ENCODE measurements at regions not wholly inside any gene's neighbourhood (a gene's known extent, or its start where the extent isn't known, plus 50 kb on each side); places are given as distances from the start of the nearest gene placed in this dataset.

DNA sequence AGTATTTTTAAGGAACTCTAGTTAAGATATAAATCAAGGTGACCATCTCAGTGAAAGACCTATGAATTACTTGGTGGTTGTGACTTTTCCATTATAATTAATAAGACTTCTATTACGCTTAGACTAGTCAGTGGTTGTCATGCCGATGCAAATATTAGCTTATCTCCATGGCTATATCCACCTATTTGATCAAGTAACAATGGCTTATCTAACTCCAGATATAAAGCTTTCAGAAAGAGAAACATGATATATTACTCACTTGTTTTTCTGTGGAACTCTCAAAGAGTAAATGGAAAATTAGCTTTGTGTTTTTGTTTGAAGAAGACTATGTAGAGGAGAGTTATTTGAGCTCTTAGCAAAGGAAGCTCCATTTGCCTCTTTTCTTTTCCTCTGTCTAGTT is 323.8 kb upstream of the DCN start:
- no peaks in the 10 kb centered on the region for H3K4me1 ChIP-seq (ENCODE audit: control insufficient read depth, insufficient read depth, low read length)
- BruUV-seq (replicated peaks), result no TSS peak
- DNase-seq (ENCODE audit: low read depth, low spot score) (no peak), ATAC-seq (no peak)
- no peak overlapping the region for H3K4me3 ChIP-seq (ENCODE audit: low read depth in 2 of 2, low read length in 2 of 2)
- CTCF ChIA-PET, result no interaction called here
- TF ChIP-seq TCF7L2 (IDR thresholded peaks at IDR 0.05; ENCODE audit: low read depth, low read length) (no peak), POLR2AphosphoS5 (IDR thresholded peaks at IDR 0.05; ENCODE audit: low read depth, low read length) (no peak), SIN3A (IDR thresholded peaks at IDR 0.05; ENCODE audit: borderline replicate concordance, insufficient read depth, low read depth, low read length) (no peak)
- TF ChIP-seq, protein P1, sequence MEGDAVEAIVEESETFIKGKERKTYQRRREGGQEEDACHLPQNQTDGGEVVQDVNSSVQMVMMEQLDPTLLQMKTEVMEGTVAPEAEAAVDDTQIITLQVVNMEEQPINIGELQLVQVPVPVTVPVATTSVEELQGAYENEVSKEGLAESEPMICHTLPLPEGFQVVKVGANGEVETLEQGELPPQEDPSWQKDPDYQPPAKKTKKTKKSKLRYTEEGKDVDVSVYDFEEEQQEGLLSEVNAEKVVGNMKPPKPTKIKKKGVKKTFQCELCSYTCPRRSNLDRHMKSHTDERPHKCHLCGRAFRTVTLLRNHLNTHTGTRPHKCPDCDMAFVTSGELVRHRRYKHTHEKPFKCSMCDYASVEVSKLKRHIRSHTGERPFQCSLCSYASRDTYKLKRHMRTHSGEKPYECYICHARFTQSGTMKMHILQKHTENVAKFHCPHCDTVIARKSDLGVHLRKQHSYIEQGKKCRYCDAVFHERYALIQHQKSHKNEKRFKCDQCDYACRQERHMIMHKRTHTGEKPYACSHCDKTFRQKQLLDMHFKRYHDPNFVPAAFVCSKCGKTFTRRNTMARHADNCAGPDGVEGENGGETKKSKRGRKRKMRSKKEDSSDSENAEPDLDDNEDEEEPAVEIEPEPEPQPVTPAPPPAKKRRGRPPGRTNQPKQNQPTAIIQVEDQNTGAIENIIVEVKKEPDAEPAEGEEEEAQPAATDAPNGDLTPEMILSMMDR (IDR thresholded peaks at IDR 0.05), result no peak
- TF ChIP-seq, protein P2, sequence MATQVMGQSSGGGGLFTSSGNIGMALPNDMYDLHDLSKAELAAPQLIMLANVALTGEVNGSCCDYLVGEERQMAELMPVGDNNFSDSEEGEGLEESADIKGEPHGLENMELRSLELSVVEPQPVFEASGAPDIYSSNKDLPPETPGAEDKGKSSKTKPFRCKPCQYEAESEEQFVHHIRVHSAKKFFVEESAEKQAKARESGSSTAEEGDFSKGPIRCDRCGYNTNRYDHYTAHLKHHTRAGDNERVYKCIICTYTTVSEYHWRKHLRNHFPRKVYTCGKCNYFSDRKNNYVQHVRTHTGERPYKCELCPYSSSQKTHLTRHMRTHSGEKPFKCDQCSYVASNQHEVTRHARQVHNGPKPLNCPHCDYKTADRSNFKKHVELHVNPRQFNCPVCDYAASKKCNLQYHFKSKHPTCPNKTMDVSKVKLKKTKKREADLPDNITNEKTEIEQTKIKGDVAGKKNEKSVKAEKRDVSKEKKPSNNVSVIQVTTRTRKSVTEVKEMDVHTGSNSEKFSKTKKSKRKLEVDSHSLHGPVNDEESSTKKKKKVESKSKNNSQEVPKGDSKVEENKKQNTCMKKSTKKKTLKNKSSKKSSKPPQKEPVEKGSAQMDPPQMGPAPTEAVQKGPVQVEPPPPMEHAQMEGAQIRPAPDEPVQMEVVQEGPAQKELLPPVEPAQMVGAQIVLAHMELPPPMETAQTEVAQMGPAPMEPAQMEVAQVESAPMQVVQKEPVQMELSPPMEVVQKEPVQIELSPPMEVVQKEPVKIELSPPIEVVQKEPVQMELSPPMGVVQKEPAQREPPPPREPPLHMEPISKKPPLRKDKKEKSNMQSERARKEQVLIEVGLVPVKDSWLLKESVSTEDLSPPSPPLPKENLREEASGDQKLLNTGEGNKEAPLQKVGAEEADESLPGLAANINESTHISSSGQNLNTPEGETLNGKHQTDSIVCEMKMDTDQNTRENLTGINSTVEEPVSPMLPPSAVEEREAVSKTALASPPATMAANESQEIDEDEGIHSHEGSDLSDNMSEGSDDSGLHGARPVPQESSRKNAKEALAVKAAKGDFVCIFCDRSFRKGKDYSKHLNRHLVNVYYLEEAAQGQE (IDR thresholded peaks at IDR 0.05; ENCODE audit: insufficient read depth in 1 of 2, low read depth in 2 of 2, low read length in 1 of 2), result no peak
- no peaks in the 10 kb centered on the region for H3K9me3 ChIP-seq (ENCODE audit: control insufficient read depth, insufficient read depth, low read depth, low read length)
- H3K27me3 ChIP-seq (ENCODE audit: control insufficient read depth, insufficient read depth, low read length), result no peaks in the 10 kb centered on the region
- in situ Hi-C loops (cut with HindIII; ENCODE audit: low pct_unique_long_range_greater_than_20kb, low sequenced_read_pairs) (no loop called here), intact Hi-C loops (cut with micrococcal nuclease; ENCODE audit: unreplicated experiment) (no loop called here)
- POLR2A ChIA-PET, result no interaction called here
- no peak overlapping the region for H3K27ac ChIP-seq (ENCODE audit: low read length)
- no peaks in the 10 kb centered on the region for H3K36me3 ChIP-seq (ENCODE audit: control insufficient read depth, insufficient read depth, low read length)

DNA sequence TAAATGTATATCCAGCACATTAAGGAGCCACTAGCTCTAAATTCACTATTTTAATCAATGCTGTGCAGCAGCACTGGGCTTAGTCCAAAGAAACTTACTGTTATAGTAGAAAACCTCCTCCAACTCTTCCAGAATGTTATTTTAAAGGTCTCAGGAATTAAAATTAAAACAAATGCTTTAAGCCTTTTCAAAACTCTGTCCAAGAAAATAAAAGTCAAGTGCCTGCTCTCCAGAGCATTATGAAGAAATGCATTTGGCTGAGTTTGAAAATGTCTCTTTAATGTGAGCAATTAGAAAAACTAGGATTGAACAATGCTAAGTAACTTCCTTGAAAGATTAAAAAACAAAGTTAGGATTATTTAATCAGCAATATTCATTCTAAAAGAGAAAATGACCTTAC is 322.4 kb upstream of the DCN start:
- no peak for ATAC-seq
- POLR2A ChIA-PET, result no interaction called here
- Histone ChIP-seq H3K4me3 (ENCODE audit: low read depth in 2 of 2, low read length in 2 of 2) (no peak overlapping the region), H3K4me1 (ENCODE audit: control insufficient read depth, insufficient read depth, low read length) (no peaks in the 10 kb centered on the region), H3K27me3 (ENCODE audit: control insufficient read depth, insufficient read depth, low read length) (no peaks in the 10 kb centered on the region), H3K27ac (ENCODE audit: low read length) (no peak overlapping the region), H3K9me3 (ENCODE audit: control insufficient read depth, insufficient read depth, low read depth, low read length) (no peaks in the 10 kb centered on the region), H3K36me3 (ENCODE audit: control insufficient read depth, insufficient read depth, low read length) (no peaks in the 10 kb centered on the region)
- CTCF ChIA-PET, result no interaction called here
- in situ Hi-C loops (cut with HindIII; ENCODE audit: low pct_unique_long_range_greater_than_20kb, low sequenced_read_pairs) (no loop called here), intact Hi-C loops (cut with micrococcal nuclease; ENCODE audit: unreplicated experiment) (no loop called here)
- no peak for DNase-seq (ENCODE audit: low read depth, low spot score)
- BruUV-seq (replicated peaks), result no TSS peak
- TF ChIP-seq, protein P1 (IDR thresholded peaks at IDR 0.05), result no peak
- TF ChIP-seq, protein P2 (IDR thresholded peaks at IDR 0.05; ENCODE audit: insufficient read depth in 1 of 2, low read depth in 2 of 2, low read length in 1 of 2), result no peak
